ENCODE measurements at regions not wholly inside any gene's neighbourhood (a gene's known extent, or its start where the extent isn't known, plus 50 kb on each side); places are given as distances from the start of the nearest gene placed in this dataset.

GRCh38 chr11:116513894-116514293 is 258.9 kb downstream of the BUD13 start:
- no peaks in the 10 kb centered on the region for H3K27me3 ChIP-seq (ENCODE audit: control insufficient read depth, insufficient read depth, low read length)
- Mint-ChIP-seq H3K4me1 (no peaks in the 10 kb centered on the region), H3K36me3 (no peaks in the 10 kb centered on the region), H3K27me3 (ENCODE audit: low read depth in 2 of 2) (peaks cover 21 to 55% of the 10 kb centered on the region in 2 donors), H3K27ac (no peak overlapping the region), H3K9me3 (peaks cover 0 to 2% of the 10 kb centered on the region in 2 donors), H3K4me3 (no peak overlapping the region)
- no peaks in the 10 kb centered on the region for H3K9me3 ChIP-seq (ENCODE audit: control insufficient read depth, insufficient read depth, low read length)
- H3K27ac ChIP-seq (ENCODE audit: low read length): no peak overlapping the region
- intact Hi-C loops (cut with micrococcal nuclease): no loop called here
- ATAC-seq: no peak
- no peaks in the 10 kb centered on the region for H3K36me3 ChIP-seq (ENCODE audit: control insufficient read depth, insufficient read depth, low read length)
- H3K4me3 ChIP-seq (ENCODE audit: low read length): no peak overlapping the region
- TF ChIP-seq CTCF (IDR thresholded peaks at IDR 0.05): no peak
- 55% methylated on average over 6 of the region's 8 CpGs for WGBS (ENCODE audit: insufficient coverage)
- no peaks in the 10 kb centered on the region for H3K4me1 ChIP-seq (ENCODE audit: control insufficient read depth, insufficient read depth, low read length)
- no peak for DNase-seq

GRCh38 chr11:116513278-116513823 is 259.4 kb downstream of the BUD13 start:
- H3K4me1 ChIP-seq (ENCODE audit: control insufficient read depth, insufficient read depth, low read length): no peaks in the 10 kb centered on the region
- DNase-seq (no peak), ATAC-seq (no peak)
- no peaks in the 10 kb centered on the region for H3K9me3 ChIP-seq (ENCODE audit: control insufficient read depth, insufficient read depth, low read length)
- Mint-ChIP-seq H3K4me1 (no peaks in the 10 kb centered on the region), H3K27me3 (ENCODE audit: low read depth in 2 of 2) (peaks cover 23 to 54% of the 10 kb centered on the region in 2 donors), H3K9me3 (peaks cover 0 to 1% of the 10 kb centered on the region in 2 donors), H3K27ac (no peak overlapping the region), H3K36me3 (no peaks in the 10 kb centered on the region), H3K4me3 (no peak overlapping the region)
- intact Hi-C loops (cut with micrococcal nuclease): no loop called here
- WGBS (ENCODE audit: insufficient coverage): 64% methylated on average over 8 of the region's 8 CpGs
- H3K27me3 ChIP-seq (ENCODE audit: control insufficient read depth, insufficient read depth, low read length): no peaks in the 10 kb centered on the region
- no peak overlapping the region for H3K4me3 ChIP-seq (ENCODE audit: low read length)
- no peak overlapping the region for H3K27ac ChIP-seq (ENCODE audit: low read length)
- no peaks in the 10 kb centered on the region for H3K36me3 ChIP-seq (ENCODE audit: control insufficient read depth, insufficient read depth, low read length)
- no peak for TF ChIP-seq CTCF (IDR thresholded peaks at IDR 0.05)

- H3K36me3 ChIP-seq (ENCODE audit: control insufficient read depth, insufficient read depth, low read length): no peaks in the 10 kb centered on the region
- no peak for TF ChIP-seq CTCF (IDR thresholded peaks at IDR 0.05)
- no peak overlapping the region for H3K4me3 Mint-ChIP-seq
- intact Hi-C loops (cut with micrococcal nuclease): no loop called here
- H3K27me3 ChIP-seq (ENCODE audit: control insufficient read depth, insufficient read depth, low read length): no peaks in the 10 kb centered on the region
- no peak overlapping the region for H3K27ac Mint-ChIP-seq
- DNase-seq (no peak), ATAC-seq (no peak)
- H3K9me3 Mint-ChIP-seq: no peaks in the 10 kb centered on the region
- no peaks in the 10 kb centered on the region for H3K36me3 Mint-ChIP-seq
- H3K27me3 Mint-ChIP-seq (ENCODE audit: low read depth in 2 of 2): peaks cover 24 to 49% of the 10 kb centered on the region in 2 donors
- H3K4me1 Mint-ChIP-seq: no peaks in the 10 kb centered on the region
- H3K27ac ChIP-seq (ENCODE audit: low read length): no peak overlapping the region
- no peaks in the 10 kb centered on the region for H3K4me1 ChIP-seq (ENCODE audit: control insufficient read depth, insufficient read depth, low read length)
- WGBS (ENCODE audit: insufficient coverage): no CpG with 5 or more reads among the region's 2 CpGs
- H3K4me3 ChIP-seq (ENCODE audit: low read length): no peak overlapping the region
- H3K9me3 ChIP-seq (ENCODE audit: control insufficient read depth, insufficient read depth, low read length): no peaks in the 10 kb centered on the region
Observed at GRCh38 chr11:116512841-116513240, 259.9 kb downstream of the BUD13 start.

GRCh38 chr11:116511684-116512083 is 261.1 kb downstream of the BUD13 start:
- no peaks in the 10 kb centered on the region for H3K9me3 ChIP-seq (ENCODE audit: control insufficient read depth, insufficient read depth, low read length)
- no peaks in the 10 kb centered on the region for H3K36me3 ChIP-seq (ENCODE audit: control insufficient read depth, insufficient read depth, low read length)
- no peak overlapping the region for H3K4me3 ChIP-seq (ENCODE audit: low read length)
- Mint-ChIP-seq H3K27ac (no peak overlapping the region), H3K4me1 (no peaks in the 10 kb centered on the region), H3K27me3 (ENCODE audit: low read depth in 2 of 2) (peaks cover 20 to 40% of the 10 kb centered on the region in 2 donors), H3K9me3 (no peaks in the 10 kb centered on the region), H3K4me3 (no peak overlapping the region), H3K36me3 (no peaks in the 10 kb centered on the region)
- H3K27ac ChIP-seq (ENCODE audit: low read length): no peak overlapping the region
- DNase-seq (no peak), ATAC-seq (no peak)
- intact Hi-C loops (cut with micrococcal nuclease): no loop called here
- WGBS (ENCODE audit: insufficient coverage): 90% methylated on average over 6 of the region's 7 CpGs
- H3K4me1 ChIP-seq (ENCODE audit: control insufficient read depth, insufficient read depth, low read length): no peaks in the 10 kb centered on the region
- TF ChIP-seq CTCF (IDR thresholded peaks at IDR 0.05): no peak
- no peaks in the 10 kb centered on the region for H3K27me3 ChIP-seq (ENCODE audit: control insufficient read depth, insufficient read depth, low read length)
